ENCODE measurements at regions not wholly inside any gene's neighbourhood (a gene's known extent, or its start where the extent isn't known, plus 50 kb on each side); places are given as distances from the start of the nearest gene placed in this dataset.

- no peaks in the 10 kb centered on the region for H3K27me3 ChIP-seq (ENCODE audit: insufficient read depth, low read depth, low read length)
Measured at GRCh38 chr6:165047952-165048351, 261.5 kb downstream of the C6orf118 start.

GRCh38 chr6:165045631-165046030 lies 263.8 kb downstream of the C6orf118 start:
- H3K9me3 ChIP-seq (ENCODE audit: low read length): no peaks in the 10 kb centered on the region
- no peaks in the 10 kb centered on the region for H3K36me3 ChIP-seq (ENCODE audit: insufficient read depth, low read length)
- H3F3A ChIP-seq (ENCODE audit: insufficient read depth, low read length, poor library complexity, severe bottlenecking): no peaks in the 10 kb centered on the region
- H2AFZ ChIP-seq (ENCODE audit: low read depth, low read length): no peak overlapping the region
- no peak for TF ChIP-seq TAF1 (IDR thresholded peaks at IDR 0.05; ENCODE audit: low read depth)
- no peak for TF ChIP-seq RAD21 (conservative IDR thresholded peaks at IDR 0.05)
- no peak overlapping the region for H3K9ac ChIP-seq (ENCODE audit: low read length)
- no peaks in the 10 kb centered on the region for H4K20me1 ChIP-seq (ENCODE audit: insufficient read depth)
- no peaks in the 10 kb centered on the region for H3K79me2 ChIP-seq (replicated peaks; ENCODE audit: insufficient read depth, low read length)
- H3K27me3 ChIP-seq (ENCODE audit: insufficient read depth, low read depth, low read length): no peaks in the 10 kb centered on the region
- no peak overlapping the region for H3K27ac ChIP-seq (ENCODE audit: low read length)
- H3K9me2 ChIP-seq (ENCODE audit: insufficient read depth, low read length): no peaks in the 10 kb centered on the region
- H3K4me3 ChIP-seq (ENCODE audit: low read length): no peak overlapping the region
- H3K4me2 ChIP-seq (ENCODE audit: low read length): no peak overlapping the region

More at GRCh38 chr6:165047952-165048351, 261.5 kb downstream of the C6orf118 start:
- no peaks in the 10 kb centered on the region for H3K9me2 ChIP-seq (ENCODE audit: insufficient read depth, low read length)
- no peak overlapping the region for H3K4me3 ChIP-seq (ENCODE audit: low read length)
- H4K20me1 ChIP-seq (ENCODE audit: insufficient read depth): no peaks in the 10 kb centered on the region
- no peak overlapping the region for H3K27ac ChIP-seq (ENCODE audit: low read length)
- TF ChIP-seq POLR2AphosphoS5 (IDR thresholded peaks at IDR 0.05) (no peak), REST (IDR thresholded peaks at IDR 0.05; ENCODE audit: borderline replicate concordance) (no peak), TAF1 (IDR thresholded peaks at IDR 0.05; ENCODE audit: low read depth) (no peak), EP300 (conservative IDR thresholded peaks at IDR 0.05; ENCODE audit: poor library complexity, severe bottlenecking) (no peak), EZH2 (IDR thresholded peaks at IDR 0.05; ENCODE audit: borderline replicate concordance, insufficient read depth, low read length, poor library complexity, severe bottlenecking) (no peak), RAD21 (conservative IDR thresholded peaks at IDR 0.05) (no peak), CTCF (IDR thresholded peaks at IDR 0.05; ENCODE audit: poor library complexity, severe bottlenecking) (no peak), MXI1 (conservative IDR thresholded peaks at IDR 0.05; ENCODE audit: poor library complexity, severe bottlenecking) (no peak), SMC3 (conservative IDR thresholded peaks at IDR 0.05; ENCODE audit: poor library complexity) (no peak)
- H3K9me3 ChIP-seq (ENCODE audit: low read length): no peaks in the 10 kb centered on the region
- no peaks in the 10 kb centered on the region for H3K36me3 ChIP-seq (ENCODE audit: insufficient read depth, low read length)
- no peak overlapping the region for H3K9ac ChIP-seq (ENCODE audit: low read length)
- H3K79me2 ChIP-seq (replicated peaks; ENCODE audit: insufficient read depth, low read length): no peaks in the 10 kb centered on the region
- no peak overlapping the region for H3K4me2 ChIP-seq (ENCODE audit: low read length)
- H3F3A ChIP-seq (ENCODE audit: insufficient read depth, low read length, poor library complexity, severe bottlenecking): no peaks in the 10 kb centered on the region
- no peak overlapping the region for H2AFZ ChIP-seq (ENCODE audit: low read depth, low read length)

GRCh38 chr6:165042912-165043311 lies 266.5 kb downstream of the C6orf118 start:
- H3K9me2 ChIP-seq (ENCODE audit: insufficient read depth, low read length): no peaks in the 10 kb centered on the region
- no peaks in the 10 kb centered on the region for H3K79me2 ChIP-seq (replicated peaks; ENCODE audit: insufficient read depth, low read length)
- H4K20me1 ChIP-seq (ENCODE audit: insufficient read depth): no peaks in the 10 kb centered on the region
- no peak overlapping the region for H3K4me2 ChIP-seq (ENCODE audit: low read length)
- H2AFZ ChIP-seq (ENCODE audit: low read depth, low read length): no peak overlapping the region
- TF ChIP-seq TAF1 (IDR thresholded peaks at IDR 0.05; ENCODE audit: low read depth) (no peak), POLR2AphosphoS5 (IDR thresholded peaks at IDR 0.05) (no peak), MXI1 (conservative IDR thresholded peaks at IDR 0.05; ENCODE audit: poor library complexity, severe bottlenecking) (no peak), EP300 (conservative IDR thresholded peaks at IDR 0.05; ENCODE audit: poor library complexity, severe bottlenecking) (no peak), CTCF (IDR thresholded peaks at IDR 0.05; ENCODE audit: poor library complexity, severe bottlenecking) (no peak), EZH2 (IDR thresholded peaks at IDR 0.05; ENCODE audit: borderline replicate concordance, insufficient read depth, low read length, poor library complexity, severe bottlenecking) (no peak), SMC3 (conservative IDR thresholded peaks at IDR 0.05; ENCODE audit: poor library complexity) (no peak), REST (IDR thresholded peaks at IDR 0.05; ENCODE audit: borderline replicate concordance) (no peak), RAD21 (conservative IDR thresholded peaks at IDR 0.05) (no peak)
- no peaks in the 10 kb centered on the region for H3K9me3 ChIP-seq (ENCODE audit: low read length)
- no peak overlapping the region for H3K9ac ChIP-seq (ENCODE audit: low read length)
- no peaks in the 10 kb centered on the region for H3K36me3 ChIP-seq (ENCODE audit: insufficient read depth, low read length)
- no peak overlapping the region for H3K27ac ChIP-seq (ENCODE audit: low read length)
- H3F3A ChIP-seq (ENCODE audit: insufficient read depth, low read length, poor library complexity, severe bottlenecking): no peaks in the 10 kb centered on the region
- no peak overlapping the region for H3K4me3 ChIP-seq (ENCODE audit: low read length)
- no peaks in the 10 kb centered on the region for H3K27me3 ChIP-seq (ENCODE audit: insufficient read depth, low read depth, low read length)

All from neural cell (in vitro differentiated cells).